NCI-H1417 treated with DMSO at 0.1 percent for 48 hours (cell line): ENCODE measurements at regions not wholly inside any gene's neighbourhood (a gene's known extent, or its start where the extent isn't known, plus 50 kb on each side); places are given as distances from the start of the nearest gene placed in this dataset.
"Not testable (repeated sequence)": the region's sequence is repeated elsewhere in the genome, so short reads cannot be mapped to it uniquely, and the experiment has no call there.

Experiments
- DNase-seq: peaks from one replicate; lab custom pipeline; 2025; lab: John Stamatoyannopoulos, UW

DNA sequence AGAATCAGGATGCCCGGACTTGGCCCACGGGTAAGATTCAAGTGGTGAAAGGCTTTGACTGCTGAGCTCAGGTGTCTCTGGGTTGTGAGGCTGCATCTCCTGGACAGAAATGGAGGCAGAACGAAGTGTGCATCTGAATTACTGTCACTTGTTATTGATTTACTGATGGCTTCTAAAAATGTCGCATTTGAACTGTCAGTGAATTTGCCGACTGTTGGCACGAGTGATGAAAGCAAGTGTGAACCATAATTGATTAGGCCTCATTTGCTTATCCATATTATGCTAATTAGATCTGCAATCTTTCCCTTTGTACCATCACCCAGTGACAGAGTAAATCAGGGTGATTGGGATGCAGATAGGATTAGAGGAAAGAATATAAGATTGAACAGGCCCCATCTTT lies 252.4 kb downstream of the NUF2 start:
- no peak for DNase-seq

DNA sequence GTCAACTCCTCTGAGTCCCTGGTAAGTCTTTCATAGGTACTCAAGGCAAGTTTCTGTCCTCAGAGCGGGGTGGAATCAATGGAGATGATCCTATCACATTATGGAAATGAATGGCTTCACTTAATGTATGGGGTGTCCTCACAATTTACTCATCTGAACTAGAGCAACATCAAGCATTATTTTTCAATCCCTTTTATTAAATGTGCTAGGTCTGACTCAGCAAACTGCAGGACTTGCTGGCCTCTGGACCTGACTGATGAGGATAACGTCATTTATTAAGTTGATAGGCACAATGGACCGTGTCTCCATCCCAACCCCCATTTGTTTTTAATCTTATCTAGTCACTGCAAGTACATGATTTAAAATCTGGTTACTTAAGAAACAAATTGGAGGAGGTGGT lies 259.2 kb downstream of the NUF2 start:
- DNase-seq, result no peak

DNA sequence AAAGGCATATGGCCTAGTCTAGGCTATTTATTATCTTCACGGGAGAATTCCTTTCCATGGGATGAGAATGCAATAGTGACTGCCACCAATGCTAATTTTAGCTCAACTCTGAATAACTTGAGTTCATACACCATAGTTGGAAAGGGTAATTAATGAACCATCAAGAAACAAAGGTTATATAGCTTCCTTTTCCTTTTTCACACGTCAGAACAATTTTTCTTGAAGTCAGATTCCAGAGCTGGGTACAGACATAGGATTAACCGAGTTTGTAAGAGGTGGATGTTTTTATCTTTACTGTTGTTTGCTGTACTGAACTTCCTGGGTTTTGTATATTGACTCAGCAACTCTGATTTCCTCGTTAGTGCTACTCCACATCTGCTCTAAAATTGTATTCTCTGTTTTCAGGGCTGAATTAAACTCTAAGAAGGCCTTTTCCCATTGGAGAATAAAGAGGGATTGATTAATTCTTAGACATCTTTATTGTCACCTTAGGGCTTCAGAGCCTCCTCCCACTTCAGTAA lies 262.0 kb downstream of the NUF2 start:
- DNase-seq, result no peak

DNA sequence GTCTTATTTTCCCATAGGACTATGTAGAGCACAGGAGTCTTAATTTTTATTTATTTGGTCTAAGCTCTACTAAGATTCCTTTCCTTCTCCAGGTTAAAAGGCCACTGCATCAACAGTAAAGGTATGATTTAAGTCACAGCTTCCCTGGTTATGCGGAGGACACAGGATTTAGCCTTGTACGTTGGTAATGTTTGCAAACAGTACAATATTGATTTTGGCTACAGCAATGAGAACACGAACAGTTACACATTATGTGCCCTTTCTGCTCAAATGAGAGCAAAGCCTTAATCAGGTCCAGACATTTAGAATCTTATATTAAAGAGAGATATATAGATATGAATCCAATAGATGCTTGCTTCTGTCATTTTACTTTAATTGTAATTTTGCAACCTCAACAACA lies 264.0 kb downstream of the NUF2 start:
- DNase-seq, result no peak

DNA sequence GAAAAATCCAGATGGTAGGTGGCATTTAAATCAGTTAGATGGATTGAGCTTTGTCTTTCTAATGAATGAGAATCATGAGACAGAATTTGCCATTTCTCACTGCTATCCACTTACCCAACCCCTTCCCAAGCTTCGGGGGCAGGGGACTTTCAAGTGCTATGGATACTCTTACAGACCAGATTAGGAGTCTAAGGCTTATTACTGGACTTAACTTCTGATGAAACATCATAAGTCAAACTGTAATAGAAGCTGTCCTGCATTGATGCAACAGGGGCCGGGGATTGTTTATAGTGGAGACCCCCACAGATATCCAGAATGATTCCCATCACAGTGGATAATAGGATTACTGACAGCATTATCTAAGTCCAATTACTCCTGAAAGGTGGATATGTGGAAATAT lies 267.0 kb downstream of the NUF2 start:
- DNase-seq, result no peak

DNA sequence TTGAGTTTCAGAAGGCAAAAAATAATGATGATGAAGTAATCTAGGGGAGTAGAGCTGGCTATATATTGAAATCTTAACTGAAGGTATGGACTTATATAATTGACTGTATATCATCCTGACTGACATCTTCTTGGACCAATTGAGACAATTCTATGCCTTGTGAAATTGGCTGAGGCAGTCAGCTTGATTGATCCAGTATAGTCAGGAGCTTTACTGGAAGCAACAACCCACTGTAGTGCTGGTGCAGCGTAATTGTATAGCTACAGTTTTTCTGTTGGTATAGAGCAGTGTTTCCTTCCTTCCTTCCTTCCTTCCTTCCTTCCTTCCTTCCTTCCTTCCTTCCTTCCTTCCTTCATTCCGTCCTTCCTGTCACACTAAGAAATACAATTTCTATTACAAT lies 268.0 kb downstream of the NUF2 start:
- DNase-seq, result no peak

DNA sequence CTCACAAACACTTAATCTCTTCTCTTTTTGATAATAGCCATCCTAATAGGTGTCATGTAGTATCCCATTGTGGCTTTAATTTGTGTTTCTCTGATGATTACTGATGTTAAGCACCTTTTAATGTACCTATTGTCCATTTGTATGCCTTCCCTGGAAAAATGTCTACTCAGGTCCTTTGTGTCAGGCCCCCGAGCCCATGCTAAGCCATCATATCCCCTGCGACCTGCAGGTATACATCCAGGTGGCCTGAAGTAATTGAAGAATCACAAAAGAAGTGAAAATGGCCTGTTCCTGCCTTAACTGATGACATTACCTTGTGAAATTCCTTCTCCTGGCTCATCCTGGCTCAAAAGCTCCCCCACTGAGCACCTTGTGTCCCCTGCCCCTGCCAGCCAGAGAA lies 269.4 kb downstream of the NUF2 start:
- not testable (repeated sequence) for DNase-seq

DNA sequence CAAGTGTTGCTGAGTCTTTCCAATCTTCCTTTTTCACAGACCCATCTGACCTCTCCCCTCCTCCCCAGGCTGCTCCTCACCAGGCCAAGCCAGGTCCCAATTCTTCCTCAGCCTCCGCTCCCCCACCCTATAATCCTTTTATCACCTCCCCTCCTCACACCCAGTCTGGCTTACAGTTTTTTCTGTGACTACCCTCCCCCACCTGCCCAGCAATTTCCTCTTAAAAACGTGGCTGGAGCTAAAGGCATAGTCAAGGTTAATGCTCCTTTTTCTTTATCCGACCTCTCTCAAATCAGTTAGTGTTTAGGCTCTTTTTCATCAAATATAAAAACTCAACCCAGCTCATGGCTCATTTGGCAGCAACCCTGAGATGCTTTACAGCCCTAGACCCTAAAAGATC lies 270.9 kb downstream of the NUF2 start:
- DNase-seq, result not testable (repeated sequence)

DNA sequence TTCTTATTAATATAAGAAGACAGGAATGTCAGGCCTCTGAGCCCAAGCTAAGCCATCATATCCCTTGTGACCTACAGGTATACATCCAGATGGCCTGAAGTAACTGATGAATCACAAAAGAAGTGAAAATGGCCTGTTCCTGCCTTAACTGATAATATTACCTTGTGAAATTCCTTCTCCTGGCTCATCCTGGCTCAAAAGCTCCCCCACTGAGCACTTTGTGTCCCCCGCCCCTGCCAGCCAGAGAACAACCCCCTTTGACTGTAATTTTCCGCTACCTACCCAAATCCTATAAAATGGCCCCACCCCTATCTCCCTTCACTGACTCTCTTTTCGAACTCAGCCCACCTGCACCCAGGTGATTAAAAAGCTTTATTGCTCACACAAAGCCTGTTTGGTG lies 274.4 kb downstream of the NUF2 start:
- DNase-seq, result not testable (repeated sequence)

DNA sequence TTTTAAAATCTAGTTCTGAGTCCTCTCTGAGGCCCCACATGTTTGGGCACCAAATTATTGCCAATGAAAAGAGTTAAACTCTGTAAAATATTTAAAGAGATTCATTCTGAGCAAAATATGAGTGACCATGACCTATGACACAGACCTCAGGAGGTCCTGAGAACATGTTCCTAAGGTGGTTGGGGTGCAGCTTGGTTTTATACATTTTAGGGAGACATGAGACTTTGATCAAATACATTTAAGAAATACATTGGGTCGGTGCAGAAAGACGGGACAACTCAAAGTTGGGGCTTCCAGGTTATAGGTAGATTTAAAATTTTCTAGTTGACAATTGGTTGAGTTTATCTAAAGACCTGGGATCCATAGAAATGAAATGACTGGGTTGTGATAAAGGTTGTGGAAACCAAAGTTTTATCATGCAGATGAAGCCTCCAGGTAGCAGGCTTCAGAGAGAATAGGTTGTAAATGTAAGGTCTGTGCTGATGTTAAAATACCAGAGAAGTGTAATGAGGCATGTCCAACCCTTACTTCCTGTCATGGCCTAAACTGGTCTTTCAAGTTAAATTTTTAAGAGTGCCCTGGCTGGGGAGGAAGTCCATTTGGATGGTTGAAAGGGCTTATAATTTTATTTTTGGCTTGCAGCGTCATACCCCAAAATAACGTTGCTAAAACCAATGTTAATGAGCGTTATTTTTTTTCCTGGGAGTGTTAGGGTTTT lies 274.9 kb downstream of the NUF2 start:
- no peak for DNase-seq

DNA sequence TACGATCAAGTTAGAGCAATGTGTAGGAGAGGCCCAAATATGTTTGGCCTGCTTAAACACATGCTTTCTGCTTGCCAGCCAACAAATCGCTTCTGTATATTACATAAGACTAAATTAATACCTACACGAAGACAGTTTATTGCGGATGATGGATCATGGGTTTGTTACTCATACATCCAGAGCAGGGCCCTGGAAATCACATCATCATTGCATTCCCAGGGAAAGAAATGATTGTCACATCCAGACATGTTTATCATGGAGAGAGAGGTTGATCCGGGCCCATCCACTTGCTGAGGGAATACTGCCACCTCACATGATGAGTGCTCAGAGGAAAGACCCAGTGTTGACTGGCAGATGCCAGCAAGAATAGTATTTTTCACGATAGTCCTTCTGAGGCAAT lies 282.6 kb downstream of the NUF2 start:
- DNase-seq, result no peak

DNA sequence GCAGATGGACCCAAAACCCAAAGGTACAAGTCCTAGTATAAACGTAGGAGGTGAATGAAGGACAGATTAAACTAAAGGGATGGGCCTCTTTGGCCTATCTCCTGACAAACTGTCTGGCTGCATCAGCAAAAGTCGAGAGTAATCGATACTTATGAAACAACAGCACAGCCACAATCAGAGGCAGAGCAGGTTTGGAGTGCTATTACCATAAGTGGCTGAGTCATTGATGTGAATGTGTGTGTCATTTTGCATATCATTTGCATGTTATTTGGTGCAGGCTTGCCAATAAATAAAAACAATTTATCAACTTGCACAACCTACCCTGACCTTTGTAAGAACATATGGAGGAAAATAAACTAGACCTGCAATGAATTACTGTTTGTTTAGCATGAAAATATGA lies 283.1 kb downstream of the NUF2 start:
- no peak for DNase-seq

DNA sequence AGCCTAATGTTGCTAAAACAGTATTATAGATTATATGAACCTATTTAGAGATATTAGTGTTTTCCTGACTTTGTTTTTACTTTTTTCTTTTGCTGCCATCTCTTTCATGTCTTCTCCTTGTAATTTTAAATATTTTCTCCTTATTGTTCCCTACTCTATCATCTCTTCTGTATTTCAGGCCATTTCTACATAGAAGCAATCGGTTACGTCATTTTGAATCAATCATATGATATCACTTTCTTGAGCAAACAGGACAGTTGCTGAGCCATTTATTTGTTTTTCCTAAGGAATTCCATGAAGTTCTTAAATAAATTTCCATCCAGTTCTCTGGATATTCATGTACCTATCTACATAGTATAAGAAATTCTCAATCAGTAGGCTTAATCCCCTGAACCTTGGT lies 287.2 kb downstream of the NUF2 start:
- no peak for DNase-seq

DNA sequence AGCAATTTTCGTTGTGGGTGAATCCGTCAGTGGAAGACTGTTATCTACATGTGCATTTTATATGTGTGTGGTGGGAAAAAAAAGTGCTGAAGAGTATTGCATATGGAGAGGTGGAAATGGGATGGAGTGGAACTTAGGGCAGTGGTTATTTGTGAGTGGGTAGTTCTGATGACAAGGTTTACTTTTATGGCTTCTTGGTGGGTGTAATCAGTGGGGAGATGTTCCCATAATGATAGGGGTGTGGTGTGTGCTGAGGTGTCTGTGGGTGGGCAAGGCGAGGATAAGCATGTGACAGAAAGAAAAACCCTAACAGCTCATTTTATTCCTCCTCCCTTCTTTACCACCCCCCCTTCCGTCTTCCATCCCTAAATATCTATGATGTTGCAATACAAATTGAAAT lies 288.1 kb downstream of the NUF2 start:
- DNase-seq, result no peak

DNA sequence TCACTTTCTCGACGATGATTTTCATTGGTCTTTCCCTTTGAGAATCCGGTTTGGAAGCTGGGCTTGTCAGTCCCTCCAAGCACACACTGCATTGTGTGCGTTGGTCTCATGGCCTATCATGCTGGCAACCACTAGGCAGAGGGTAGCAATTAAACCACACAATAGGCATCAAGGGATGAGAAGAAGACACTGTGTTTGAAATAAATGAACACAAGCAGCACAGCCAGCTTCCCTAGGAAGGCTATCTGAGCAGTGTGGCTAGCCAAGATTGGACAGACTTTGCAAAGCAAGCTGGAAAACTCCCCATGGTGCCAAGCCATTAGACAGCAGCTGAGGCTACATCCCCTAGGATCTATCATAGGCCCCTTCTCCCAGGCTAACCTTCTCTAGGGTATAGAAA lies 288.7 kb downstream of the NUF2 start:
- DNase-seq, result peak; percentile 47

DNA sequence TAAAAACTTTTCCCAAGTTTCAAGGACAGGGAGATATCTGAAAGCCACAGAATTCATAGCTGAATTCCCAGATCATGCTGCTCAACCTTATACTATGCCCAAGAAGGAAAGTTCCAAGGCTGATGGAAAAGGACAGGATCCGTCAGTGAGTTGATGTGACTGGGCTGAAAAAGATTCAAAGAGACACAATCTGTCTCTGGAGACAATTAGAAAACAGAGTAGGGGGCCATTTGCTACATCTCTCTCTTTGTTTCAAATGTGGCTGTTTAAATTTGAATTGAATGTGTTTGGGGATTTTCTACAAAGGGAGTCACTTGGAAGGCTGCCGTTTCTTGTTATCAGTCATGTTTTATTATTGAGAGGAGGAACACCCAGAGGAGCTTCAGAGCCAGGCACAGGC lies 292.6 kb downstream of the NUF2 start:
- no peak for DNase-seq

DNA sequence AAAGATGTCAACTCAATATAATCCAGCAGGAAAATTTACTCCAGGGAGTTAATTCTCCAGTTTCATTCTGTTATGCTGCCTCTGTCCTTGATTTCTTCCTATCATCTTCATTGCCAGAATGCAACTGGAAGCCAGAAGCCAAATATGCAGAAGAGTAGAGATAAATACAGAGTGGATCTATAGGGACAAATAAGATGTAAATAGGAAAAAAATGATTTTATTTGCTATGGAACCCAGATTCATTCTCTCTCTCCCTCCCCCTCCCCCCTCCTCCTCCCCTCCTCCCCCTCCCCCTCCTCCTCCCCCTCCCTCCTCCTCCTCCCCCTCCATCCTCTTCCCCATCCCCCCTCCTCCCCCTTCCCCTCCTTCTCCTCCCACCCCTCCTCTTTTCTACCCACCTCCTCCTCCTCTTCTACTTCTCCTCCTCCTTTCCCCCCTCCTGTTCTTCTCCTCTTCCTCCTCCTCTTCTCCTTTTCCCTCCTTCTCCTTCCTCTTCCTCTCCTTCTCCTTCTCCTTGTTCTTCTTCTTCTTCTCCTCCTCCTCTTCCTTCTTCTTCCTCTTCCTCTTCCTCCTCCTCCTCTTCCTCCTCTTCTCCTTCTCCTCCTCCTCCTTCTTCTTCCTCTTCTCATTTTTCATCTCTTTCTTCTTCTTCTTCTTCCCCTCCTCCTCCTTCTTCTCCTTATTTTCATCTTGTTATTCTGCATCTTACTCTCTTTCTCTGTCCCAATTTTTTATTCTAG lies 306.4 kb downstream of the NUF2 start:
- no peak for DNase-seq

DNA sequence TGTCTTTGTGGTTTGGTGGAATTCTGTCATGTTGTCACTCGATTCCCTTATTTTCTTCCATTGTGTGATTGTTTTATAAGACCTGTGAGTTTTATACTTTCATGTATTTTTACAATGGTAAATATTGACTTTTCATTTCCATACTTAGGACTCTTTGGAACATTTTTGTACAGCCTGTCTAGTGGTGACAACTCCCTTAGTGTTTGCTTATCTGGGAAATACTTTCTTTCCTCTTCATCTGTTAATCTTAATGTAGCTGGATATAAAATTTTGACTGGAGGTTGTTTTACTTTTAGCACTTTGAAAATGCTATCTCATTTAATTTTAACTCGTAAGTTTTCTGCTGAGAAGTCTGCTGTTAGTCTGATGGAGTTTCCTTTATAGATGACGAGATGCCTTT lies 310.5 kb downstream of the NUF2 start:
- no peak for DNase-seq

DNA sequence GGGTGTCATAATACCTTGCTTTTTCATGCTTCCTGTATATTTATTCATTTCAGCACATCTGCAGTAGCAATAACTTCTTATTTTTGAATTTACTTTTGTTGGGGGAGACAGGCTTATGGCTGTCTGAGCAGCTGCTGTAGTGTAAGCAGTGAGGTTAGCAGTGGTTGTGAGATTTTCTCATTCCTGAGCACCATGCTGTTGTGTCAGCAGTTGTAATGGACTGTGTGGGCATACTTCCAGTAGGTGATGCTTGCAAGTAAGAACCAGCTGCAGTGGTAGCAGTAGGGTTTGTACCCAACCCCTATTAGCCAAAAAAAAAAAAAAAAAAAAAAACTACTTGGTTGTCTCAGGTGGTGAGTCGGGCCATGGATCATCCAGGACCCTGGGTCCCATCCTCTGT lies 311.6 kb downstream of the NUF2 start:
- no peak for DNase-seq

DNA sequence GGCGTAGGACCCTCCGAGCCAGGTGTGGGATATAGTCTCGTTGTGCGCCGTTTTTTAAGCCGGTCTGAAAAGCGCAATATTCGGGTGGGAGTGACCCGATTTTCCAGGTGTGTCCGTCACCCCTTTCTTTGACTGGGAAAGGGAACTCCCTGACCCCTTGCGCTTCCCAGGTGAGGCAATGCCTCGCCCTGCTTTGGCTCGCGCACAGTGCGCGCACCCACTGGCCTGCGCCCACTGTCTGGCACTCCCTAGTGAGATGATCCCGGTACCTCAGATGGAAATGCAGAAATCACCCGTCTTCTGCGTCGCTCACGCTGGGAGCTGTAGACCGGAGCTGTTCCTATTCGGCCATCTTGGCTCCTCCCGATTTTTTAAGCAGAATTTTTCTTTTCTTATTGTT lies 323.9 kb downstream of the NUF2 start:
- not testable (repeated sequence) for DNase-seq

DNA sequence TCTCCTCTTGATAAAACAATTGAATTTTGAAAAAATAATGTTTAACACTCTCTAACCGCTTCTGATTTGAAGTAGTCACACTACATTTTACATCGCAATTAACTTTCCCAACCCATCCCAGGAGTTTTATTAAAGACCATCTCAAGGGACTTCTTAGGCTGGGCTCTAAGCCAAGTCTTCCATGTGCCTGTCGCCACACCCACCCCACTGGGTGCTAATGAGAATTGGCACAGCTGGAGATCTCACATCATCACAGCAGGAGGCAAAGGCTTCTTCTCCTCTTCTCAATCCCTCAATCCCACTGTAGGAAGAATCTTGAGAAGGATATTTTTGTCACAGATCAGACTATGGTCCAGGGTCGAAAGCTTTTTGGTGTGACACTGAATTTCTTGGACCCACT lies 328.9 kb downstream of the NUF2 start:
- DNase-seq, result no peak

DNA sequence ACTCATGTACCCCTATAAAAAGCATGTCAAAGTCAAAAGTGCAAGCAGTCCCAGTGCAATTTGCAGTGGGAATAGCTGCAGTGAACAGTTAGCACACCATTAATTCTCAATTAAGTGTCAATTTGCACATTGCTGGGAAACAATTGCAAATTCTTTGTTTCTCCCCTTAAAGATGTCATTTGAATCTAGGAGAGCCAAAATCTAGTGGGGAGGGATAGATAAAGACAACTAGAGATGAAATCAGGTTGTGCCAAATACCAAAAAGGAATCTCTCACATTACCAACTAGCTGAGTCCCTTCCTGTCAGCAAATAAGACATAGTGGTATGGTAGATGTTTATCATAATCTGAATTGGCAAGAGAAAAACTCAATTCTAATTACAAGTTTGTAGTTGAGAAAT lies 330.7 kb downstream of the NUF2 start:
- DNase-seq, result no peak

DNA sequence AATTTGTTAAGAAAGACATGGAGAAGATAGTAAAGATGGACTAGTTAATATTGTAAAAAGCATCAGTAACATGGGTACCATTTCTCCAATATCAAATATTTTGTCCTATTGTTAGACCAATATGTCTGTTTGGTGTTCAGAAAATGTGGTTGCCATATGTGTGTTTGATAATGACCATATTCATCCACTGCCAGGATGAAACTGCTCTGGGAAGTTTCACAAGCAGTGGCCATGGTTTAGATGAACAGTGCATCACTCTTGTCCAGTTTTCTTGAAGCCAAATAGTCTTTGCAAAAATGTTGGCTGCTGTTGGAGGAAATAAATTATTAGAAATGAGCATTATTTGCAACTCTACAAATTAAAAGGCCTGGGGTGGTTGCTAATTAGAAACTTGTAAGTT lies 333.8 kb downstream of the NUF2 start:
- DNase-seq, result no peak
